MM.1S (cell line): ENCODE measurements at regions not wholly inside any gene's neighbourhood (a gene's known extent, or its start where the extent isn't known, plus 50 kb on each side); places are given as distances from the start of the nearest gene placed in this dataset.

Source experiments
- DNase-seq: peaks from one replicate; pipeline ENCODE4 v3.0.0-alpha.2; 2015
- H2AFZ ChIP-seq: fragments of 300-600 bp; sonication (generic); 2 replicates; pipeline ENCODE4 v1.6.0; 2016; ENCODE audit warnings: antibody characterized with exemption, low read length
- H3F3A ChIP-seq: fragments of 300-600 bp; sonication (generic); 2 replicates; pipeline ENCODE4 v1.6.1; 2016; ENCODE audit warnings: mild to moderate bottlenecking, antibody characterized with exemption, low read length, moderate library complexity, mixed read lengths; ENCODE audit not compliant: insufficient read depth
- H3K27ac ChIP-seq: fragments of 300-600 bp; sonication (generic); 2 replicates; pipeline ENCODE4 v1.5.1; 2016; ENCODE audit warnings: mild to moderate bottlenecking, low read length
- H3K27me3 ChIP-seq: fragments of 300-600 bp; sonication (generic); replicated peaks from 2 replicates; pipeline ENCODE4 v1.6.0; 2016; ENCODE audit warnings: low read length; ENCODE audit not compliant: insufficient read depth
- H3K36me3 ChIP-seq: fragments of 300-600 bp; sonication (generic); replicated peaks from 2 replicates; pipeline ENCODE4 v1.6.1; 2016; ENCODE audit warnings: mild to moderate bottlenecking, low read length, mixed read lengths; ENCODE audit not compliant: insufficient read depth
- H3K4me1 ChIP-seq: fragments of 300-600 bp; sonication (generic); 2 replicates; pipeline ENCODE4 v1.6.1; 2016; ENCODE audit warnings: low read length, mixed read lengths
- H3K4me2 ChIP-seq: fragments of 300-600 bp; sonication (generic); 2 replicates; pipeline ENCODE4 v1.6.0; 2016; ENCODE audit warnings: low read depth, low read length
- H3K4me3 ChIP-seq: fragments of 300-600 bp; sonication (generic); 2 replicates; pipeline ENCODE4 v1.5.1; 2016; ENCODE audit warnings: low read length, mixed read lengths
- H3K79me2 ChIP-seq: fragments of 300-600 bp; sonication (generic); 2 replicates; pipeline ENCODE4 v1.6.1; 2016; ENCODE audit warnings: mixed run types, low read length, mixed read lengths
- H3K9ac ChIP-seq: fragments of 300-600 bp; sonication (generic); 2 replicates; pipeline ENCODE4 v1.6.1; 2016; ENCODE audit warnings: low read length, mixed read lengths
- H3K9me2 ChIP-seq: fragments of 300-600 bp; sonication (generic); replicated peaks from 2 replicates; pipeline ENCODE4 v1.6.1; 2016; ENCODE audit warnings: mild to moderate bottlenecking, low read length, mixed read lengths; ENCODE audit not compliant: insufficient read depth
- H3K9me3 ChIP-seq: fragments of 300-600 bp; sonication (generic); replicated peaks from 2 replicates; pipeline ENCODE4 v1.6.1; 2016; ENCODE audit warnings: mild to moderate bottlenecking, low read length, mixed read lengths; ENCODE audit not compliant: insufficient read depth
- H4K20me1 ChIP-seq: fragments of 300-600 bp; sonication (generic); 2 replicates; pipeline ENCODE4 v1.6.1; 2016; ENCODE audit warnings: mild to moderate bottlenecking, low read length, moderate library complexity, mixed read lengths; ENCODE audit not compliant: insufficient read depth
- CTCF ChIP-seq: fragments of 300-600 bp; sonication (generic); IDR thresholded peaks from 2 replicates; pipeline ENCODE4 v1.5.1; 2016; ENCODE audit warnings: antibody characterized with exemption, low read length, mixed read lengths
- EZH2 ChIP-seq: fragments of 300-600 bp; sonication (generic); optimal IDR thresholded peaks from 2 replicates; pipeline ENCODE3; 2017; ENCODE audit warnings: low read depth, mild to moderate bottlenecking, antibody characterized with exemption, low read length, mixed read lengths
- EZH2phosphoT487 ChIP-seq: fragments of 300-600 bp; sonication (generic); IDR thresholded peaks from 2 replicates; pipeline ENCODE4 v1.6.1; 2018; ENCODE audit warnings: antibody characterized with exemption, low read length

DNA sequence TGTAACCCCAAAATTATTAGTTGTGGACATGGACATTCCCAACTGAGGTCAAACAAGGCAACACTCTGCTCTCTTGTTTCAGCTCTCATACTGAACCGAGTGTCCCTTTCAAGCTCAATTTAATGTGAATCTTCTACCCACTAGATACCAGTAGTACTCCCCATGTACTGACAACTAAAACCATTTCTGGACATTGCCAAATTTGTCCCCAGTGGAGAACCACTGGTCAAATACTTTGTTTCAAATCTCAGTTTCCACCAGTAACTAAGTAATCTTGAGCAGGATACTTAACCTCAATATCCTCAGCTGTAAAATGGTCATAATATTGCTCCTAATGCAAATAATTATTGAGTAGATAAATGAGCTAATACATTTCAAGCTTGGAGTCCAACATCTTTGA is 566.0 kb downstream of the ZIC1 start:
- H3K4me3 ChIP-seq = no peak overlapping the region
- no peaks in the 10 kb centered on the region for H3K9me2 ChIP-seq
- no peaks in the 10 kb centered on the region for H4K20me1 ChIP-seq
- H3K79me2 ChIP-seq = no peaks in the 10 kb centered on the region
- no peaks in the 10 kb centered on the region for H3K9me3 ChIP-seq
- no peak overlapping the region for H3K4me2 ChIP-seq
- no peak overlapping the region for H3K9ac ChIP-seq
- no peaks in the 10 kb centered on the region for H3K4me1 ChIP-seq
- no peaks in the 10 kb centered on the region for H3F3A ChIP-seq
- no peak for DNase-seq
- no peaks in the 10 kb centered on the region for H3K36me3 ChIP-seq
- H3K27ac ChIP-seq = no peak overlapping the region
- no peak overlapping the region for H2AFZ ChIP-seq
- TF ChIP-seq EZH2phosphoT487 = no peak
- TF ChIP-seq EZH2 = no peak
- no peak for TF ChIP-seq CTCF
- no peaks in the 10 kb centered on the region for H3K27me3 ChIP-seq

GRCh38 chr3:147977001-147977400 is 567.8 kb downstream of the ZIC1 start:
- Histone ChIP-seq H3K9ac (no peak overlapping the region), H3K27ac (no peak overlapping the region), H3F3A (no peaks in the 10 kb centered on the region), H3K79me2 (no peaks in the 10 kb centered on the region), H3K4me3 (no peak overlapping the region), H3K27me3 (no peaks in the 10 kb centered on the region), H2AFZ (no peak overlapping the region), H3K4me1 (no peaks in the 10 kb centered on the region), H3K9me3 (no peaks in the 10 kb centered on the region), H3K9me2 (no peaks in the 10 kb centered on the region), H4K20me1 (no peaks in the 10 kb centered on the region), H3K36me3 (no peaks in the 10 kb centered on the region), H3K4me2 (no peak overlapping the region)
- no peak for DNase-seq
- no peak for TF ChIP-seq CTCF
- TF ChIP-seq EZH2phosphoT487 = no peak

DNA sequence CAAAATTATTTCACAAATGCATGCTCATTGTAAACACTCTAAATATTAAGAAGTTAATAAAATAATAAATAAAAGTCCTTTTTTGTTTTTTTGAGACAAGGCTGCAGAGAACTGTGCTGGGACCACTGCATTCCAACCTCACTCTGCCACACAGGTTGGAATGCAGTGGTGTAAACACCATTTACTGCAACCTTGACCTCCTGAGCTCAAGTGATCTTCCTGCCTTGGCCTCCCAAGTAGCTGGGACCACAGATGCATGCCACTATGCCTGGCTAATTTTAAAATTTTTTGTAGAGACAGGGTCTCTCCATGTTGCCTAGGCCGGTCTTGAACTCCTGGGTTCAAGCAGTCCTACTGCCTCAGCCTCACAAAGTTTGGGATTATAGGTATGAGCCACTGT is 578.4 kb downstream of the ZIC1 start:
- Histone ChIP-seq H3K4me2 (no peak overlapping the region), H3K9me3 (no peaks in the 10 kb centered on the region), H3K4me3 (no peak overlapping the region), H3K27me3 (no peaks in the 10 kb centered on the region), H3K4me1 (no peaks in the 10 kb centered on the region), H2AFZ (no peak overlapping the region), H3K9me2 (no peaks in the 10 kb centered on the region), H4K20me1 (no peaks in the 10 kb centered on the region), H3K36me3 (no peaks in the 10 kb centered on the region), H3K9ac (no peak overlapping the region), H3K79me2 (no peaks in the 10 kb centered on the region), H3F3A (no peaks in the 10 kb centered on the region), H3K27ac (no peak overlapping the region)
- DNase-seq = no peak
- TF ChIP-seq EZH2 = no peak

GRCh38 chr3:147989344-147989743 is 580.2 kb downstream of the ZIC1 start:
- no peak for DNase-seq

More at GRCh38 chr3:147989344-147989743, 580.2 kb downstream of the ZIC1 start:
- Histone ChIP-seq H3F3A (no peaks in the 10 kb centered on the region), H3K9ac (no peak overlapping the region), H3K4me1 (no peaks in the 10 kb centered on the region), H3K9me3 (no peaks in the 10 kb centered on the region), H3K27me3 (no peaks in the 10 kb centered on the region), H3K9me2 (no peaks in the 10 kb centered on the region), H3K4me3 (no peak overlapping the region), H3K27ac (no peak overlapping the region), H4K20me1 (no peaks in the 10 kb centered on the region), H2AFZ (no peak overlapping the region), H3K79me2 (no peaks in the 10 kb centered on the region), H3K4me2 (no peak overlapping the region), H3K36me3 (no peaks in the 10 kb centered on the region)
- TF ChIP-seq EZH2phosphoT487 (no peak), CTCF (no peak), EZH2 (no peak)
